HepG2 (cell line): ENCODE measurements at regions not wholly inside any gene's neighbourhood (a gene's known extent, or its start where the extent isn't known, plus 50 kb on each side); places are given as distances from the start of the nearest gene placed in this dataset.

ENCODE experiments used
- RFX5 ChIP-seq: IDR thresholded peaks from 2 replicates; pipeline ENCODE4 v1.6.1; 2011; ENCODE audit warnings: low read depth, low read length, improper control_type of control experiment
- SALL1 ChIP-seq: sonication (generic); formaldehyde crosslinking; IDR thresholded peaks from 2 replicates; pipeline ENCODE4 v1.8.0; 2022; ENCODE audit warnings: mild to moderate bottlenecking, missing genetic modification reagents
- TF ChIP-seq, protein P1 (sequence below): sonication (generic); formaldehyde crosslinking; IDR thresholded peaks from 2 replicates; pipeline ENCODE4 v1.5.0; 2020; ENCODE audit warnings: mild to moderate bottlenecking, missing genetic modification reagents, moderate library complexity

DNA sequence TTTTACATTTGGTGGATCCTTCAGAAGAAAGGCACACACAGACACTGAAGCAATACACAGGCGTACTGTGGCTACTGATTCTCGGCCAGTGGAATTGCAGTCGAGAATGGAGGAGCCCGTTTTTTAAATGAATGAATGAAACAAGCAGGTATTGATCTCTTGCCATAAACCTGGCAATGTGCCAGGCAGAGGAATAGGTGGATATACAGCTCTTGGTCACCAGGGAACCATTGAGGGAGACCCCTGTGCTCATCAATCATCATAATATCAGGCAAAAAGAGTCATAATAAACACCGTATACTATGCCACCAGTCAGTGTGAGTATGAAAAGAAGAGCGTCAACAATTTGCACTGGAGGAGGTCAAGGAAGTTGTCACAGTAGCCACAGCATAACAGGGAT lies 140.3 kb upstream of the FOXF1 start:
- TF ChIP-seq SALL1: no peak
- TF ChIP-seq, protein P1, sequence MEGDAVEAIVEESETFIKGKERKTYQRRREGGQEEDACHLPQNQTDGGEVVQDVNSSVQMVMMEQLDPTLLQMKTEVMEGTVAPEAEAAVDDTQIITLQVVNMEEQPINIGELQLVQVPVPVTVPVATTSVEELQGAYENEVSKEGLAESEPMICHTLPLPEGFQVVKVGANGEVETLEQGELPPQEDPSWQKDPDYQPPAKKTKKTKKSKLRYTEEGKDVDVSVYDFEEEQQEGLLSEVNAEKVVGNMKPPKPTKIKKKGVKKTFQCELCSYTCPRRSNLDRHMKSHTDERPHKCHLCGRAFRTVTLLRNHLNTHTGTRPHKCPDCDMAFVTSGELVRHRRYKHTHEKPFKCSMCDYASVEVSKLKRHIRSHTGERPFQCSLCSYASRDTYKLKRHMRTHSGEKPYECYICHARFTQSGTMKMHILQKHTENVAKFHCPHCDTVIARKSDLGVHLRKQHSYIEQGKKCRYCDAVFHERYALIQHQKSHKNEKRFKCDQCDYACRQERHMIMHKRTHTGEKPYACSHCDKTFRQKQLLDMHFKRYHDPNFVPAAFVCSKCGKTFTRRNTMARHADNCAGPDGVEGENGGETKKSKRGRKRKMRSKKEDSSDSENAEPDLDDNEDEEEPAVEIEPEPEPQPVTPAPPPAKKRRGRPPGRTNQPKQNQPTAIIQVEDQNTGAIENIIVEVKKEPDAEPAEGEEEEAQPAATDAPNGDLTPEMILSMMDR (CRISPR knock-in tag): no peak
- TF ChIP-seq RFX5: no peak
